HCT116 (cell line): ENCODE measurements at regions not wholly inside any gene's neighbourhood (a gene's known extent, or its start where the extent isn't known, plus 50 kb on each side); places are given as distances from the start of the nearest gene placed in this dataset.
"Not testable (repeated sequence)": the region's sequence is repeated elsewhere in the genome, so short reads cannot be mapped to it uniquely, and the experiment has no call there.

Source experiments
- EGR1 ChIP-seq: IDR thresholded peaks from 2 replicates; pipeline ENCODE4 v1.6.1; 2012; ENCODE audit warnings: low read depth
- TF ChIP-seq, protein P1 (sequence below), 3 experiments: fragments of 200-600 bp in 1 of 3; sonication (generic) in 1 of 3; IDR thresholded peaks in 2 of 3; conservative IDR thresholded peaks in 1 of 3; 2 replicates each; pipeline ENCODE4 v1.5.1; 2012 to 2017; ENCODE audit warnings: low read depth in 2 of 3, low read length in 2 of 3, antibody characterized with exemption in 1 of 3, borderline replicate concordance in 1 of 3, control low read depth in 1 of 3, mild to moderate bottlenecking in 1 of 3, mixed read lengths in 1 of 3, mixed run types in 1 of 3, moderate library complexity in 1 of 3; ENCODE audit not compliant: insufficient read depth in 1 of 3

DNA sequence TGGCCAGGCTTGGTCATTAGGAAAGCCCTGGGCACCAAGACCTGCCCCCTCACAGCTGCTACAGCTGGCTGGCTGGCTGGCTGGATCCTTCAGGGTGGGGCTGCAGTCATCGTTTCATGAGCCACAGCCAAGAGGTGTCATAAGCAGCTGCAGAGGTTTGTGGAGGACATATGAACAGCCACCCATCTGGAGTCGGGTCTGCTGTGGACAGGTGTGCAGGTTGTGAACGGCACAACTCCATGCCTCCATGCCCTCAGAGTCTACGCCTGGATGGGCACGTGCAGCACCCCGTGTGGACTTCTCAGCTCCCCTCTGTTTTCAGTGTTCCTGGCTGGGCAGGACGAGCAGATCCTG, 4083.6 kb upstream of the TPTE start:
- TF ChIP-seq, protein P1, sequence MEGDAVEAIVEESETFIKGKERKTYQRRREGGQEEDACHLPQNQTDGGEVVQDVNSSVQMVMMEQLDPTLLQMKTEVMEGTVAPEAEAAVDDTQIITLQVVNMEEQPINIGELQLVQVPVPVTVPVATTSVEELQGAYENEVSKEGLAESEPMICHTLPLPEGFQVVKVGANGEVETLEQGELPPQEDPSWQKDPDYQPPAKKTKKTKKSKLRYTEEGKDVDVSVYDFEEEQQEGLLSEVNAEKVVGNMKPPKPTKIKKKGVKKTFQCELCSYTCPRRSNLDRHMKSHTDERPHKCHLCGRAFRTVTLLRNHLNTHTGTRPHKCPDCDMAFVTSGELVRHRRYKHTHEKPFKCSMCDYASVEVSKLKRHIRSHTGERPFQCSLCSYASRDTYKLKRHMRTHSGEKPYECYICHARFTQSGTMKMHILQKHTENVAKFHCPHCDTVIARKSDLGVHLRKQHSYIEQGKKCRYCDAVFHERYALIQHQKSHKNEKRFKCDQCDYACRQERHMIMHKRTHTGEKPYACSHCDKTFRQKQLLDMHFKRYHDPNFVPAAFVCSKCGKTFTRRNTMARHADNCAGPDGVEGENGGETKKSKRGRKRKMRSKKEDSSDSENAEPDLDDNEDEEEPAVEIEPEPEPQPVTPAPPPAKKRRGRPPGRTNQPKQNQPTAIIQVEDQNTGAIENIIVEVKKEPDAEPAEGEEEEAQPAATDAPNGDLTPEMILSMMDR (IDR thresholded peaks at IDR 0.05 in 2 of 3, conservative IDR thresholded peaks at IDR 0.05 in 1 of 3; ENCODE audit: borderline replicate concordance in 1 of 3, insufficient read depth in 1 of 3, low read depth in 2 of 3, low read length in 2 of 3): not testable (repeated sequence)
- TF ChIP-seq EGR1: not testable (repeated sequence)
